ENCODE measurements at regions not wholly inside any gene's neighbourhood (a gene's known extent, or its start where the extent isn't known, plus 50 kb on each side); places are given as distances from the start of the nearest gene placed in this dataset.
"Not testable (repeated sequence)": the region's sequence is repeated elsewhere in the genome, so short reads cannot be mapped to it uniquely, and the experiment has no call there.

DNA sequence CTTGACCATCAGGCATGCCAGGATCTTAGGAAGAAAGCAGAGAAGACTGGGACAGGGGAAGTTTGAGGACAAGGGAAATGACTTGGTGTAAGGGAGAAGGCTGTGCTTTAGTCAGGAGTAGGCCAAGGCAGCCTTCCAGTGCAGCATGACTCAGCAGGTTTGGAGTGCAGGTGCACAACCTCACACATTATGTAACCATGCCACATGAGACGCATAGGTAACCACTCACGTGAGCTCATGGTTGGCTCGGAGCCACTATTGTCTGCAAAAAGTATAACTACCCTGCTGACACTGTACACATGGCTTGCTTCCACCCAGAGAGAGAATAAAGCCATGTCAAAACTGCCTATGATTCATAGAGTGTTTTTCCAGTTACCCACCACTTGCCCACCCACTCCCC is 715.9 kb downstream of the SMARCA1 start:
- TF ChIP-seq CTCF (IDR thresholded peaks at IDR 0.05) (no peak), EP300 (IDR thresholded peaks at IDR 0.05) (no peak), POLR2AphosphoS5 (IDR thresholded peaks at IDR 0.05) (no peak), POLR2A (IDR thresholded peaks at IDR 0.05) (no peak)
- Histone ChIP-seq H3K36me3 (no peaks in the 10 kb centered on the region), H3K27ac (no peak overlapping the region), H3K9me3 (no peaks in the 10 kb centered on the region), H3K27me3 (no peaks in the 10 kb centered on the region), H3K4me1 (no peaks in the 10 kb centered on the region), H3K4me3 (no peak overlapping the region)
- no peak for ATAC-seq
- WGBS, 2 donors (ENCODE audit: low coverage in 1 of 2): no CpG with 5 or more reads among the region's 3 CpGs

GRCh38 chrX:128805236-128805635 is 718.1 kb downstream of the SMARCA1 start:
- no peak for ATAC-seq
- no peak for TF ChIP-seq CTCF (IDR thresholded peaks at IDR 0.05)
- no peak for TF ChIP-seq EP300 (IDR thresholded peaks at IDR 0.05)
- no peak for TF ChIP-seq POLR2AphosphoS5 (IDR thresholded peaks at IDR 0.05)
- no peak for TF ChIP-seq POLR2A (IDR thresholded peaks at IDR 0.05)

GRCh38 chrX:128804828-128805227 is 718.5 kb downstream of the SMARCA1 start:
- no peak for ATAC-seq
- Histone ChIP-seq H3K4me3 (no peak overlapping the region), H3K4me1 (no peaks in the 10 kb centered on the region), H3K9me3 (no peaks in the 10 kb centered on the region), H3K27me3 (no peaks in the 10 kb centered on the region), H3K36me3 (no peaks in the 10 kb centered on the region), H3K27ac (no peak overlapping the region)
- 83% methylated on average over 1 of the region's 2 CpGs; no CpG with 5 or more reads in 1 of the 2 donors for WGBS, 2 donors (ENCODE audit: low coverage in 1 of 2)
- TF ChIP-seq POLR2A (IDR thresholded peaks at IDR 0.05): no peak
- no peak for TF ChIP-seq CTCF (IDR thresholded peaks at IDR 0.05)
- TF ChIP-seq EP300 (IDR thresholded peaks at IDR 0.05): no peak
- TF ChIP-seq POLR2AphosphoS5 (IDR thresholded peaks at IDR 0.05): no peak

More at GRCh38 chrX:128805236-128805635, 718.1 kb downstream of the SMARCA1 start:
- H3K4me1 ChIP-seq: no peaks in the 10 kb centered on the region
- no peaks in the 10 kb centered on the region for H3K27me3 ChIP-seq
- H3K9me3 ChIP-seq: no peaks in the 10 kb centered on the region
- no peaks in the 10 kb centered on the region for H3K36me3 ChIP-seq
- WGBS, 2 donors (ENCODE audit: low coverage in 1 of 2): 67 to 80% methylated on average over 1 of the region's 2 CpGs
- H3K4me3 ChIP-seq: no peak overlapping the region
- H3K27ac ChIP-seq: no peak overlapping the region

GRCh38 chrX:128800138-128800537 is 723.2 kb downstream of the SMARCA1 start:
- Histone ChIP-seq H3K9me3 (no peaks in the 10 kb centered on the region), H3K27ac (no peak overlapping the region), H3K27me3 (no peaks in the 10 kb centered on the region), H3K36me3 (no peaks in the 10 kb centered on the region), H3K4me3 (no peak overlapping the region), H3K4me1 (no peaks in the 10 kb centered on the region)
- WGBS, 2 donors (ENCODE audit: low coverage in 1 of 2): 31 to 46% methylated on average over 2 of the region's 2 CpGs
- no peak for ATAC-seq
- TF ChIP-seq POLR2A (IDR thresholded peaks at IDR 0.05) (no peak), POLR2AphosphoS5 (IDR thresholded peaks at IDR 0.05) (no peak), CTCF (IDR thresholded peaks at IDR 0.05) (no peak), EP300 (IDR thresholded peaks at IDR 0.05) (no peak)

- WGBS, 2 donors (ENCODE audit: low coverage in 1 of 2): no CpG with 5 or more reads among the region's 6 CpGs
- not testable (repeated sequence) for H3K27me3 ChIP-seq
Measured at GRCh38 chrX:128783139-128783538, 730.9 kb upstream of the ACTRT1 start.

More at GRCh38 chrX:128783139-128783538, 730.9 kb upstream of the ACTRT1 start:
- H3K36me3 ChIP-seq, H3K4me3 ChIP-seq, H3K4me1 ChIP-seq, H3K27ac ChIP-seq, ATAC-seq, H3K9me3 ChIP-seq: not testable (repeated sequence)
